Glutamatergic neuron (in vitro differentiated cells): ENCODE measurements at regions not wholly inside any gene's neighbourhood (a gene's known extent, or its start where the extent isn't known, plus 50 kb on each side); places are given as distances from the start of the nearest gene placed in this dataset.

ENCODE experiments used
- DNase-seq: peaks from one replicate; pipeline ENCODE4 v3.0.0; 2022
- H3K27ac Mint-ChIP-seq: one replicate; pipeline ENCODE4 v1.8.0; 2020; ENCODE audit warnings: mild to moderate bottlenecking, mixed read lengths, inconsistent platforms; ENCODE audit not compliant: unreplicated experiment
- H3K27me3 Mint-ChIP-seq: one replicate; pipeline ENCODE4 v1.8.0; 2020; ENCODE audit warnings: mild to moderate bottlenecking, moderate library complexity, mixed read lengths, inconsistent platforms; ENCODE audit not compliant: unreplicated experiment
- H3K36me3 Mint-ChIP-seq: one replicate; pipeline ENCODE4 v1.8.0; 2020; ENCODE audit warnings: mild to moderate bottlenecking, mixed read lengths, inconsistent platforms; ENCODE audit not compliant: unreplicated experiment
- H3K4me1 Mint-ChIP-seq: one replicate; pipeline ENCODE4 v1.8.0; 2020; ENCODE audit warnings: mild to moderate bottlenecking, low read depth, mixed read lengths, inconsistent platforms; ENCODE audit not compliant: unreplicated experiment
- H3K4me3 Mint-ChIP-seq: one replicate; pipeline ENCODE4 v1.8.0; 2020; ENCODE audit warnings: mild to moderate bottlenecking, mixed read lengths, inconsistent platforms; ENCODE audit not compliant: unreplicated experiment
- H3K9me3 Mint-ChIP-seq: one replicate; pipeline ENCODE4 v1.8.0; 2020; ENCODE audit warnings: mild to moderate bottlenecking, moderate library complexity, mixed read lengths, inconsistent platforms; ENCODE audit not compliant: unreplicated experiment
- TF ChIP-seq, protein P1 (sequence below): fragments of 200-600 bp; sonication (generic); IDR thresholded peaks from one replicate; pipeline ENCODE4 v1.5.0; 2021; ENCODE audit not compliant: partially characterized antibody, unreplicated experiment

DNA sequence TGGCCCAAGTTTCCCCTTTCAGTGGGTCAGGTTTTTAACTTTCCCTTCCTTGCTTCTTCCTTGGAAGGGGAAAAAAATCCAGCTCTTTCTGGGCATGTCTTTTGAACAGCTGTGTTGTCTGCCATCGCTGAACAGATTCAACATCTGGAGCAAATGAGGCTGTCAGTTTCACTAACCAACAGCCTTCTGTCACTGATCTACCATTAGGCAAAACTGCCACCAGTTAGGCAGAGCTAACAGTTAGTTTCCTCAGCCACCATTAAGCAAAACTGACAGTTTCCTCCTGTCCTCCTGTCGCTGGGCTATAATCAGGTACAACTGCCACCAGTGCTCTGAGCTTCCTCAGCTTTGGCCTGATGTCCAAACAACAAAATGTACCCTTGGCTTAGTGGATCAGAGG is 81.9 kb downstream of the NPTX2 start:
- no peak overlapping the region for H3K27ac Mint-ChIP-seq
- peaks cover 4% of the 10 kb centered on the region for H3K27me3 Mint-ChIP-seq
- H3K4me1 Mint-ChIP-seq = peaks cover 2% of the 10 kb centered on the region
- DNase-seq = no peak
- H3K4me3 Mint-ChIP-seq = no peak overlapping the region
- H3K9me3 Mint-ChIP-seq = peaks cover 10% of the 10 kb centered on the region
- TF ChIP-seq, protein P1, sequence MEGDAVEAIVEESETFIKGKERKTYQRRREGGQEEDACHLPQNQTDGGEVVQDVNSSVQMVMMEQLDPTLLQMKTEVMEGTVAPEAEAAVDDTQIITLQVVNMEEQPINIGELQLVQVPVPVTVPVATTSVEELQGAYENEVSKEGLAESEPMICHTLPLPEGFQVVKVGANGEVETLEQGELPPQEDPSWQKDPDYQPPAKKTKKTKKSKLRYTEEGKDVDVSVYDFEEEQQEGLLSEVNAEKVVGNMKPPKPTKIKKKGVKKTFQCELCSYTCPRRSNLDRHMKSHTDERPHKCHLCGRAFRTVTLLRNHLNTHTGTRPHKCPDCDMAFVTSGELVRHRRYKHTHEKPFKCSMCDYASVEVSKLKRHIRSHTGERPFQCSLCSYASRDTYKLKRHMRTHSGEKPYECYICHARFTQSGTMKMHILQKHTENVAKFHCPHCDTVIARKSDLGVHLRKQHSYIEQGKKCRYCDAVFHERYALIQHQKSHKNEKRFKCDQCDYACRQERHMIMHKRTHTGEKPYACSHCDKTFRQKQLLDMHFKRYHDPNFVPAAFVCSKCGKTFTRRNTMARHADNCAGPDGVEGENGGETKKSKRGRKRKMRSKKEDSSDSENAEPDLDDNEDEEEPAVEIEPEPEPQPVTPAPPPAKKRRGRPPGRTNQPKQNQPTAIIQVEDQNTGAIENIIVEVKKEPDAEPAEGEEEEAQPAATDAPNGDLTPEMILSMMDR = no peak
- H3K36me3 Mint-ChIP-seq = peaks cover 10% of the 10 kb centered on the region

DNA sequence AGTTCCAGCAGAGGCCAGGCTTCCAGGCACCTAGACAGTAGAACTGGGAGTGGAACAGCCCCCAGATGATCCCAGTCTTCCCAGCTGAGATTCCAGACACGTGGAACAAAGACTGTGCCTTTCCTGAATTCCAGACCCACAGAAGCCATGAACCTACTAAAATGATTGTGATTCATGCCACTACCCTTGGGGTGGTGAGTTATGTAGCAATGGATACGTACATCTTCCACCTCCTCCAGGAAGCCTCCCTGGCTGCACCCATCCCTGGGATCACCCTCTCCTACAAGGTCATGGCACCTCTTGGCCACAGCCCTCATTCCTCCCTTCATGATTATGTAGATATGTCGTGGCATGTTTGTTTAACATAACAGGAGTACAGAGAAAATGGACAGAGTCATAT is 83.4 kb downstream of the NPTX2 start:
- no peak overlapping the region for H3K4me3 Mint-ChIP-seq
- peaks cover 10% of the 10 kb centered on the region for H3K36me3 Mint-ChIP-seq
- H3K4me1 Mint-ChIP-seq = peaks cover 2% of the 10 kb centered on the region
- no peak overlapping the region for H3K27ac Mint-ChIP-seq
- TF ChIP-seq, protein P1 = no peak
- peaks cover 8% of the 10 kb centered on the region for H3K9me3 Mint-ChIP-seq
- peaks cover 4% of the 10 kb centered on the region for H3K27me3 Mint-ChIP-seq
- DNase-seq = no peak

DNA sequence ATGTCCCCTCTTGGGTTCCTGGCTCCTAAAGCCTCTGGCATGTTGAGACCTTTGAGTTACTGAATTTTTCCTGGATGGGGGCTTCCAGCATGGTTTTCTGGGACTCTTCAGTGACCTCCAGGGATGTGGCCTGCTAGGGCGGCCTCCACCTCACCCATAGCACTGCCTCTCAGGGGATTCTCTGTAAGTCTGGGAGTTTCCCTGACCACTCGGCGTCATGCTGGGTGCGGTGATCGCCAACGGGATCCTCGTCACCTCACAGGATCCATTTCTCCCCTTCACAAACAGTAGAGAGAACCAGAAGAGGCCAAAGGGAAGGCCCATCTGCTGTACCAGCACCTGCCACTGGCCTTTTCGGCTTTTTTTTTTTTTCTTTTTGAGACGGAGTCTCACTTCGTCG is 84.3 kb downstream of the NPTX2 start:
- H3K4me1 Mint-ChIP-seq = peaks cover 2% of the 10 kb centered on the region
- TF ChIP-seq, protein P1 = no peak
- peaks cover 5% of the 10 kb centered on the region for H3K27me3 Mint-ChIP-seq
- H3K36me3 Mint-ChIP-seq = peaks cover 8% of the 10 kb centered on the region
- no peak overlapping the region for H3K27ac Mint-ChIP-seq
- no peak for DNase-seq
- peaks cover 6% of the 10 kb centered on the region for H3K9me3 Mint-ChIP-seq
- no peak overlapping the region for H3K4me3 Mint-ChIP-seq

DNA sequence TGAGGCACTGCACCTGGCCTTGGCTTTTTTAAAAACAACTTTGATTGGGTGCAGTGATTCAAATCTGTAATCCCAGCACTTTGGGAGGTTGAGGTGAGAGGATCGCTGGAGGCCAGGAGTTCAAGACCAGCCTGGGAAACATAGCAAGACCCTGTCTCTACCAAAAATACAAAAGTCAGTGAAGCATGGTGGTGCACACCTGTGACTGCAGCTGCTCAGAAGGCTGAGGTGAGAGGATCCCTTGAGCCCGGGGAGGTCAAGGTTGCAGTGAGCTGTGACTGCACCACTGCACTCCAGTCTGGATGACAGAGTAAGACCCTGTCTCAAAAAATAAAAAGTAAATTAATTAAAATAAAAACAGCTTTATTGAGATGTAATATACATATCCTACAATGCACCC is 84.9 kb downstream of the NPTX2 start:
- H3K36me3 Mint-ChIP-seq = peaks cover 3% of the 10 kb centered on the region
- H3K9me3 Mint-ChIP-seq = peaks cover 6% of the 10 kb centered on the region
- TF ChIP-seq, protein P1 = no peak

DNA sequence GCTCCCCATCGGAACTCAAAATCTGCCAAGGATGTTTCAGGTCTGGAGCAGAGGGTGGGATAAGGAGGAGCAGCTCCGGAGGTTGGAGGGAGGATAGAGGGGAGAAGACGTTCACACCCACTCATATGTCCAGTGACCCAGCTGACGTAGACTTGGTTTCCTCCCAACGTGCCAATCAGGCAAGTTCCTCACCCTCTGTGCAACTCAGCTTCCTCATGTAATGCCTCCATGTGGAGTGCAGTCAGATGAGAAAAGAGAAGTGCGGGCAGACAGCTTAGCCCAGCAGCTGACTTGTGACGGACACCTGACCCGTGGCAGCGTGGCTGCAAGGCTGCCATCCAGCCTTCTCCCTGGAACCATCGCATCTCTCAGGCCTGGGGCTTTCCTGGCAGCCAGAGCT is 86.8 kb downstream of the NPTX2 start:
- Mint-ChIP-seq H3K4me1 (peaks cover 2% of the 10 kb centered on the region), H3K4me3 (no peak overlapping the region), H3K27ac (no peak overlapping the region), H3K36me3 (no peaks in the 10 kb centered on the region), H3K27me3 (peaks cover 5% of the 10 kb centered on the region), H3K9me3 (peaks cover 2% of the 10 kb centered on the region)
- DNase-seq = no peak
- TF ChIP-seq, protein P1 = no peak

More for the DNA sequence above, 84.9 kb downstream of the NPTX2 start:
- no peak overlapping the region for H3K4me3 Mint-ChIP-seq
- no peak for DNase-seq
- peaks cover 2% of the 10 kb centered on the region for H3K4me1 Mint-ChIP-seq
- no peak overlapping the region for H3K27ac Mint-ChIP-seq
- H3K27me3 Mint-ChIP-seq = peaks cover 7% of the 10 kb centered on the region
